ENCODE measurements at regions not wholly inside any gene's neighbourhood (a gene's known extent, or its start where the extent isn't known, plus 50 kb on each side); places are given as distances from the start of the nearest gene placed in this dataset.

DNA sequence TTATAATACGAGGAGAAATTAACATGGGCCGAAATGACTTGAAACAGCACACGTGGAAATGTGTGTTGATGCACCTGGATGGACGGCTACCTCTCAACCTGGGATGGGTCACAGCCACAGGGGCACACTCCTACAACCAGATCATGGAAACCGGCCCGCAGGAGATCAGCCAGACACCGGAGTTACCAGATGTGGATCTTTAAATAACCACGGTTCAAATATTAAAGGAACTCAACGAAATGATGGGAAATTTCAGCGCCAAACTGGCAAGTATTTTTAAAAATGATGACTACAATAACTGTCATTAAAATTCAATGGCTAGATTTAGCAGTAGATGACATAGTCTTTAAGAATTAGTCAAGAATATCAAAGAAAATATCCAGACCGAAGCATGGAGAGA is 166.9 kb upstream of the GPR12 start:
- TF ChIP-seq EZH2phosphoT487 (IDR thresholded peaks at IDR 0.05; ENCODE audit: low read depth), result no peak
- TF ChIP-seq, protein P1, sequence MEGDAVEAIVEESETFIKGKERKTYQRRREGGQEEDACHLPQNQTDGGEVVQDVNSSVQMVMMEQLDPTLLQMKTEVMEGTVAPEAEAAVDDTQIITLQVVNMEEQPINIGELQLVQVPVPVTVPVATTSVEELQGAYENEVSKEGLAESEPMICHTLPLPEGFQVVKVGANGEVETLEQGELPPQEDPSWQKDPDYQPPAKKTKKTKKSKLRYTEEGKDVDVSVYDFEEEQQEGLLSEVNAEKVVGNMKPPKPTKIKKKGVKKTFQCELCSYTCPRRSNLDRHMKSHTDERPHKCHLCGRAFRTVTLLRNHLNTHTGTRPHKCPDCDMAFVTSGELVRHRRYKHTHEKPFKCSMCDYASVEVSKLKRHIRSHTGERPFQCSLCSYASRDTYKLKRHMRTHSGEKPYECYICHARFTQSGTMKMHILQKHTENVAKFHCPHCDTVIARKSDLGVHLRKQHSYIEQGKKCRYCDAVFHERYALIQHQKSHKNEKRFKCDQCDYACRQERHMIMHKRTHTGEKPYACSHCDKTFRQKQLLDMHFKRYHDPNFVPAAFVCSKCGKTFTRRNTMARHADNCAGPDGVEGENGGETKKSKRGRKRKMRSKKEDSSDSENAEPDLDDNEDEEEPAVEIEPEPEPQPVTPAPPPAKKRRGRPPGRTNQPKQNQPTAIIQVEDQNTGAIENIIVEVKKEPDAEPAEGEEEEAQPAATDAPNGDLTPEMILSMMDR (IDR thresholded peaks at IDR 0.05; ENCODE audit: low read depth, low read length), result no peak
- no peak overlapping the region for H3K9ac ChIP-seq (ENCODE audit: low read length)

DNA sequence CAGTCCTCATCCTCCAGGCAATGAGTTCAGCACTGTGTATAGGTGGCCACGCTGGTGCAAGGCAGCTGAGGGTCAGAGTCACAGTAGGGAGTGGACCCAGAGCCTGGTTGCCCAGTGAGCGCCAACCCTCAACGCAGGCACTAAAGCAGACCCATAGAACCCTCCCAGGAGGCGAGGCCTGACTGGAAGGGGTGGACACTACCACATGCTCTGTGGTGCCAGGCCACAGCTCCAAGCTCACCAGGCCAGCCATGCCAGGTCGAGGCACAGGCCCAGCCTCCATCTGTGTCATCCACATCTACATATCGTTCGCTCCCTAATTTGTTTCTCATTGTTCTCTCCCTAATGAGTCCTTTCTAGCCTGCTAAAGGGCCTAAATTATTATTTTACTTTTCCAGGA is 165.8 kb upstream of the GPR12 start:
- Histone ChIP-seq H3K27ac (ENCODE audit: low read length) (no peak overlapping the region), H2AFZ (ENCODE audit: low read depth, low read length) (no peak overlapping the region), H3K36me3 (replicated peaks; ENCODE audit: low read depth, low read length) (no peaks in the 10 kb centered on the region), H3K79me2 (ENCODE audit: low read length) (no peaks in the 10 kb centered on the region), H4K20me1 (ENCODE audit: insufficient read depth, low read length) (no peaks in the 10 kb centered on the region), H3K4me1 (ENCODE audit: low read length) (peaks cover 13% of the 10 kb centered on the region), H3K9ac (ENCODE audit: low read length) (no peak overlapping the region), H3K27me3 (ENCODE audit: low read depth, low read length) (peaks cover 47% of the 10 kb centered on the region), H3K4me3 (ENCODE audit: low read length) (no peak overlapping the region), H3K9me3 (ENCODE audit: insufficient read depth, low read length) (no peaks in the 10 kb centered on the region), H3K4me2 (ENCODE audit: low read length) (no peak overlapping the region)
- TF ChIP-seq EZH2phosphoT487 (IDR thresholded peaks at IDR 0.05; ENCODE audit: low read depth), result no peak
- TF ChIP-seq, protein P1 (IDR thresholded peaks at IDR 0.05; ENCODE audit: low read depth, low read length), result no peak

More for the DNA sequence above, 166.9 kb upstream of the GPR12 start:
- H4K20me1 ChIP-seq (ENCODE audit: insufficient read depth, low read length), result no peaks in the 10 kb centered on the region
- no peaks in the 10 kb centered on the region for H3K36me3 ChIP-seq (replicated peaks; ENCODE audit: low read depth, low read length)
- no peaks in the 10 kb centered on the region for H3K9me3 ChIP-seq (ENCODE audit: insufficient read depth, low read length)
- H3K27ac ChIP-seq (ENCODE audit: low read length), result no peak overlapping the region
- peaks cover 6% of the 10 kb centered on the region for H3K4me1 ChIP-seq (ENCODE audit: low read length)
- H2AFZ ChIP-seq (ENCODE audit: low read depth, low read length), result no peak overlapping the region
- no peak overlapping the region for H3K4me2 ChIP-seq (ENCODE audit: low read length)
- H3K79me2 ChIP-seq (ENCODE audit: low read length), result no peaks in the 10 kb centered on the region
- peaks cover 41% of the 10 kb centered on the region for H3K27me3 ChIP-seq (ENCODE audit: low read depth, low read length)
- no peak overlapping the region for H3K4me3 ChIP-seq (ENCODE audit: low read length)

DNA sequence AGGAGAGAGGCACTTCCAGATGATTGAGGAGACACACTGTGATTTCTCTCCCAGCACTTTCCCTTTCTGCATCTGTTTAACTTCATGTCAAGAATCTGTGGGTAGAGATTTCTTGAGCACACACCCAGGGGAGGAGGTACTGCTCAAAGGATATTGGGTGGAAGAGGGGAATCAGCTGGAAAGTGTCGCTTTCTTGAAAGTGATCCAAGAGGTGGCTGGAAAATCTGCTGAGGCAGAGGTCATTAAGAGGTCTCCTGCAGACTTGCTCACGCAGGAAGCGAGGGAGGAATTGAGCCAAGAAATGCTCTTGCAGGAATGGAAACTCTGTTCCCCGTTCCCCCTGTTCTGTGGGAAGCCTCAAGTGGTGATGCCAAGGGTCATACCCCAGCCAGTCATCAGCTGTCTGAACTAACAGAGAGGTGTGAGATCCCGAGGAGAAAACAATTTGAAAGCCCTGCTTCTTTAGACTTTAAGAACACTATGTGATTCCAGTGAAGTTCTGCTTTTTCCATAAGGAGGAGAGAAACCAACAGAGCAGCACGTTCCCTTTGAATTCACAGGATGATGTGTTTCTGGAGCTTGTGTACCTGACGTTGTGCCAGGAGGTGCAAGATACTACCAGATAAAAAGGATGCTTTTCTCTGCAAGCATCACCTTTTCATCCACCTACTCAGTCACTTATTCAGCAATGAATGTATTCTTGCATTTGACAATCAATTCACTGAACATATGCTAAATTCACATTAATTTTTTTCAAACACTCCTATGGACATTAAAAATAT is 163.4 kb upstream of the GPR12 start:
- no peak overlapping the region for H3K27ac ChIP-seq (ENCODE audit: low read length)
- no peaks in the 10 kb centered on the region for H3K9me3 ChIP-seq (ENCODE audit: insufficient read depth, low read length)
- H2AFZ ChIP-seq (ENCODE audit: low read depth, low read length), result no peak overlapping the region
- TF ChIP-seq, protein P1 (IDR thresholded peaks at IDR 0.05; ENCODE audit: low read depth, low read length), result no peak
- TF ChIP-seq EZH2phosphoT487 (IDR thresholded peaks at IDR 0.05; ENCODE audit: low read depth), result no peak
- H3K4me2 ChIP-seq (ENCODE audit: low read length), result no peak overlapping the region
- no peaks in the 10 kb centered on the region for H3K36me3 ChIP-seq (replicated peaks; ENCODE audit: low read depth, low read length)
- no peaks in the 10 kb centered on the region for H3K79me2 ChIP-seq (ENCODE audit: low read length)
- H4K20me1 ChIP-seq (ENCODE audit: insufficient read depth, low read length), result no peaks in the 10 kb centered on the region
- peaks cover 7% of the 10 kb centered on the region; the same call in 1 of the 2 replicates for H3K4me1 ChIP-seq (ENCODE audit: low read length)
- no peak overlapping the region for H3K4me3 ChIP-seq (ENCODE audit: low read length)
- no peak overlapping the region for H3K9ac ChIP-seq (ENCODE audit: low read length)
- H3K27me3 ChIP-seq (ENCODE audit: low read depth, low read length), result peaks cover 57% of the 10 kb centered on the region

DNA sequence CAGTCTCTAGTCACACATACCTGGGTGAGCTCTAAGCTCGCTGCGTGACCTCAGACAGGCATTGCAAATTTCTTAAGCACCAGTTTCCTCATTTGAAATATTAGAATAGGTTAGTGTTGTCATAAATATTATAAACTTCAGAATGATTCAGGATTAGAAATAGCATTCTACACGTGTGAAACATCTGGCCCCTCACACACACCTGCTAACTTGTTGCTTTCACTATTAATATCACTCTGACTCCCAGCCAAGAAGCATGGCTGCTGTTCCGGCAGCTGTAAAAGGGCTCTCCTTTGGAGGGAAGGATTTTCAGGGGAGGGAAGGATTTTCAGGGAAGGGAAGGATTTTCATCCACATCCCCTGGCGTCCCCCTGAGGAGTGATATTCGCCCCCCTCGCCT is 161.3 kb upstream of the GPR12 start:
- Histone ChIP-seq H3K79me2 (ENCODE audit: low read length) (no peaks in the 10 kb centered on the region), H3K9ac (ENCODE audit: low read length) (no peak overlapping the region), H3K9me3 (ENCODE audit: insufficient read depth, low read length) (no peaks in the 10 kb centered on the region), H2AFZ (ENCODE audit: low read depth, low read length) (no peak overlapping the region), H3K27me3 (ENCODE audit: low read depth, low read length) (peaks cover 56% of the 10 kb centered on the region), H3K27ac (ENCODE audit: low read length) (no peak overlapping the region), H3K4me1 (ENCODE audit: low read length) (peaks cover 7% of the 10 kb centered on the region; the same call in 1 of the 2 replicates), H3K36me3 (replicated peaks; ENCODE audit: low read depth, low read length) (no peaks in the 10 kb centered on the region), H3K4me3 (ENCODE audit: low read length) (no peak overlapping the region), H4K20me1 (ENCODE audit: insufficient read depth, low read length) (no peaks in the 10 kb centered on the region), H3K4me2 (ENCODE audit: low read length) (0 out of 2 replicates have a peak overlapping the region, but pooled peaks have one; percentile 11)
- TF ChIP-seq, protein P1 (IDR thresholded peaks at IDR 0.05; ENCODE audit: low read depth, low read length), result no peak
- TF ChIP-seq EZH2phosphoT487 (IDR thresholded peaks at IDR 0.05; ENCODE audit: low read depth), result no peak

Measured in OCI-LY3 (cell line).